ENCODE measurements at regions not wholly inside any gene's neighbourhood (a gene's known extent, or its start where the extent isn't known, plus 50 kb on each side); places are given as distances from the start of the nearest gene placed in this dataset.

GRCh38 chr2:87401726-87402345 is 346.1 kb upstream of the PLGLB2 start:
- TF ChIP-seq, protein P1, sequence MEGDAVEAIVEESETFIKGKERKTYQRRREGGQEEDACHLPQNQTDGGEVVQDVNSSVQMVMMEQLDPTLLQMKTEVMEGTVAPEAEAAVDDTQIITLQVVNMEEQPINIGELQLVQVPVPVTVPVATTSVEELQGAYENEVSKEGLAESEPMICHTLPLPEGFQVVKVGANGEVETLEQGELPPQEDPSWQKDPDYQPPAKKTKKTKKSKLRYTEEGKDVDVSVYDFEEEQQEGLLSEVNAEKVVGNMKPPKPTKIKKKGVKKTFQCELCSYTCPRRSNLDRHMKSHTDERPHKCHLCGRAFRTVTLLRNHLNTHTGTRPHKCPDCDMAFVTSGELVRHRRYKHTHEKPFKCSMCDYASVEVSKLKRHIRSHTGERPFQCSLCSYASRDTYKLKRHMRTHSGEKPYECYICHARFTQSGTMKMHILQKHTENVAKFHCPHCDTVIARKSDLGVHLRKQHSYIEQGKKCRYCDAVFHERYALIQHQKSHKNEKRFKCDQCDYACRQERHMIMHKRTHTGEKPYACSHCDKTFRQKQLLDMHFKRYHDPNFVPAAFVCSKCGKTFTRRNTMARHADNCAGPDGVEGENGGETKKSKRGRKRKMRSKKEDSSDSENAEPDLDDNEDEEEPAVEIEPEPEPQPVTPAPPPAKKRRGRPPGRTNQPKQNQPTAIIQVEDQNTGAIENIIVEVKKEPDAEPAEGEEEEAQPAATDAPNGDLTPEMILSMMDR (IDR thresholded peaks at IDR 0.05 in 8 of 11, conservative IDR thresholded peaks at IDR 0.05 in 3 of 11), result no peak
- TF ChIP-seq POLR2AphosphoS5 (IDR thresholded peaks at IDR 0.05), result no peak
- no peak for TF ChIP-seq POLR2A (IDR thresholded peaks at IDR 0.05)

Data from spleen (tissue), 7 donors.